ENCODE measurements at regions not wholly inside any gene's neighbourhood (a gene's known extent, or its start where the extent isn't known, plus 50 kb on each side); places are given as distances from the start of the nearest gene placed in this dataset.
"Not testable (repeated sequence)": the region's sequence is repeated elsewhere in the genome, so short reads cannot be mapped to it uniquely, and the experiment has no call there.

DNA sequence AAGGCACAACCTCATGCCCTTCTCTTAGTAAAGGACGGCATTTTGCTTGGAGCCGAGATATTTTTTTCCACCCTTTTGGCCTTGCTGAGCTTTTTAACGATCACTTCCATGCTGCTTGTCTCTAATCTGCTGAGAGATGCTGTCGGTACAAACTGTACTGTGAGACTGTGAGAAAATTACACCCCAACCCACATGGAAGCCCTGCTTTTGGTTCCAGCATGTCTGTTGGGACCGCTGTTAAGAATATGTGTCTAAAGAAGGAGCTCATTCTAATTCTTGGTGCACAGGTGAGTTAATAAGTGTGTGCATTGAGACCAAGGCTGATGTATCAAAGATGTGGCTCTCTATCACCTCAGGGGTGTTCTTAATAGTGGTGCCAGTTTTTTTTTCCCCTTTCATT lies 304.5 kb upstream of the MAP3K7 start:
- FAIRE-seq, result no peak

DNA sequence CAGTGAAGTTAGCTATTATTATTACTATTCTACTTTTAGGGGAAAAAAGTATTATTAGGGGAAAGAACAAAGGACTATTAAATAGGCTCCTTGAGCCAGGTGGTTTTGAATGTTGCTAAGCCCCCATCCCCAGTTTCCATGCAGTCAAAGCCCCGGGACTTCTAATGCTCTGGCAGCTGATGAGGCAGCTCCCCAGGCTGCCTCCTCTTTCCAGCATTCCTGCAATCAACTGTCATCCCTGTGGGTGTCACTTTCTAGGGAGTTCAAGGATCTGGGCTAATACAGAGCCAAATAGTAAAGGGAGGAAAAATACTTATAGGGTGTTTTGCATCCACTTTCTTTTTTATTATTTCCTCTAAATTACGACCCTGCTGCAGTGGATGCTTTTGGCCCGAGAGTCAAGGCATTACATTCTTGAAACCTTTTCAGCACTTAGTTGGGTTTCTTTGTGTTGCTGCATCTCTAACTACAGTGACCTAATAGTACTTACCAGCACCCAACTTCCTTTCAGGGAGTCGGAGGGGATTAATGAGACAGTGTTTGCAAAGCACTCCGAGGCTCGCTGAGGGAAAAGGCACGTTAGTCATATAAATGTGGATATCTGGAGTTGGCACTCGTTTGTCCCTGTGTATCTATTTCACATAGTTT lies 303.9 kb upstream of the MAP3K7 start:
- no peak for FAIRE-seq

DNA sequence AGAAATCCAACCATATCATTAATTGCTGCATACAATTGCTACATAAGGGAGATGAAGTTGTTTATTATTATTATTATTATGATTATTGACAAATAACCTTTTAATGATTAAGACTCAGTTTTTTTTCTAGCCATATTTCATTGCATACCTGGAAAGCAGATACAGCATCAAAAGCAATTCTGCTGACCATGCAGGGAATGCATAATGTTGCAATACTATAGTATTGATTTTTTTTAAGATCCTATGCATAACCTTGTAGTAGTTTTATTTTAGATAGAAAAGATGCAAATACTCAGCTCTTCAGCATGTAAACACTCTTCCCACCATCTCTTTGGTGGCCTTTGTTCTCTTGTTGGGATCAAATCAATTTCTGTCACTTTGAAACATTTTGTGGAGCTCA lies 300.9 kb upstream of the MAP3K7 start:
- no peak for FAIRE-seq

DNA sequence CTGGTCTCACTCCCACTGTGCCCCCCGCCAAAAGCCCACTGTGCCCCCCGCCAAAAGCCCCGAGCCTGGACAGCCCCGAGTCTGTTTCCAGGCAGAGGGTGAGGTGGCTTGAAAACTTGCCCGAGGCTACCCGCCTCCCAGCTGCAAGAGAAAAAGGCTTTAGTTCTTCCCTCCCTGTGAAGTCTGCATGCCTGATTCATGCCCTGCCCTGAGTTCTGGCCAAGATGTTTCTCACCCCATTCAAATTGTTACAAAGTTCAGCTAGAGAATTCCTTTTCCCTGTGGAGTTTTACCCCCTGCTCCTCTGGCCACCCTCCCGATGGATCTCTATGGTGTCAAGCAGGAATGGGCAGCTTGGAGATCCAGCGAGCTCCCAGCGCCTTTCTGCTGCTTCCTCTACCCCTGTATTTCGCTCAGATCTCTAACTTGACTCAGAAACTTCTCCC lies 298.8 kb upstream of the MAP3K7 start:
- no peak for FAIRE-seq

DNA sequence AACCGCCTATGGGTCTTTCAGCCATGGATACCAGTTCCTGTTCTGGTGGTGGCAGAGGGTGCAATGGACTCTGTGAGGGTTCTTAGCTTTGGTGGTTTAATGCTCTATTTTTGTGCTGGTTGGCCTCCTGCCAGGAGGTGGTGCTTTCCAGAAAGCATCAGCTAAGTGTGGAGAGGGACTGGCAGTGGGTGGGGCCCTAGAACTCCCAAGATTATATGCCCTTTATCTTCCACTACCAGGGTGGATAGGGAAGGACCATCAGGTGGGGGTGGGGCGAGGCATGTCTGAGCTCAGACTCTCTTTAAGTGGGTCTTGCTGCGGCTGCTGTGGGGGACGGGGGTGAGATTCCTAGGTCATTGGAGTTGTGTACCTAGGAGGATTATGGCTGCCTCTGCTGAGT lies 298.3 kb upstream of the MAP3K7 start:
- FAIRE-seq, result not testable (repeated sequence)

DNA sequence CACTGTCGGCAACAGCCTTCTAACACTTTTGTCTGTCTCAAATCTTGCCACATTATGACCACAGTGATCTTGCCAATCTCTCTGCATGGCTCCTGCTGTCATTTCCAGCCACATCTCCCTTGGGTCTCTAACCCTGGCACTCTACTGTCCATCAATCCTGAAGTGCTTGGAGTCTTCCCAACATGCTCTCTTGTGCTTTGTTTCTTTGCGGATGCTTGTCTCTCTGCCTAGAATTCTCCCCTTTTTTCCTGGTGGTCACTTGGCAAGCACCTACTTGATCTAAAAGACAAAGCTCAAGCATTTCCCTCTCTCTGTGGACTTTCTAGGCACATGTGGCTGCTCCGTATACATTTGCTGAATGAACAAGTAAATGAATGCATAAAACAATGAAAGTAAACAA lies 290.7 kb upstream of the MAP3K7 start:
- FAIRE-seq, result no peak

DNA sequence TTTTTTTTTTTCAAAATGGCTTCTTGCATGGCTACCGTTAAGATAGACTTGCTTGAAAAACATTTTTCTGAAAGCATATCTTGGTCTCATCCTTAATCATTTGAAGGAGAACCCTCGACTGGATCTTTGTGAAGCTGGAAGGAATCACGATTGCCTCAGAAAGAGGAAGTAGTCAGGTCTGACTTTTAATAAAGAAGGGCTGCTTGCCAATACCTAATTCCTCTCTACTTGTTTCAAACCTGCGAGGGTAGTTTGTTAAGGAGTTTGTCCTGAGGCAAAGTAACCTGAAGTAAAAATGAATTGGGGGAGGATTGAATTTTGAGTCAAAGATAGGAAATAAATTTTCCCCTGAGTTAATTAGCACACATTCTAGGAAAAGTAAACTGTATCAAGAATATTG lies 288.1 kb upstream of the MAP3K7 start:
- FAIRE-seq, result no peak

DNA sequence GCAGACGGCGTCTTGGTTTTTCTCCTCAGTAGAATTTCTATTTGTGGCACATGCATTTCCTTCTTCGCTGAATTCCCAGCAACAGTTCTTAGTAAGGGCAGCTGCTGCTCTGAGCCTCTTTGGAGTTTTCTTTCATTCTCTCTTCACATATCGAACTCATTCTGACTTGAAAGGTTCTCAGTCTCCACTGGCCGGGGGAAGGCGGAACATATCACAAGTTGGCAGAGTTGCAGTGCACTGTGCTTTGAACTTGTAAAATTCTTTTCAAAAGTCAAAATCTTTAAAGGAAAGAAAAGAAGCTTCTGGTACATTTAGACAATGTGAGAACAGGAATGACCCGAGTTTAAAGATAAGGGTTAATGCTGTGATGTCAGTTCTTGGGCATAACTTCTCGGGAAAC lies 286.1 kb upstream of the MAP3K7 start:
- FAIRE-seq, result no peak

DNA sequence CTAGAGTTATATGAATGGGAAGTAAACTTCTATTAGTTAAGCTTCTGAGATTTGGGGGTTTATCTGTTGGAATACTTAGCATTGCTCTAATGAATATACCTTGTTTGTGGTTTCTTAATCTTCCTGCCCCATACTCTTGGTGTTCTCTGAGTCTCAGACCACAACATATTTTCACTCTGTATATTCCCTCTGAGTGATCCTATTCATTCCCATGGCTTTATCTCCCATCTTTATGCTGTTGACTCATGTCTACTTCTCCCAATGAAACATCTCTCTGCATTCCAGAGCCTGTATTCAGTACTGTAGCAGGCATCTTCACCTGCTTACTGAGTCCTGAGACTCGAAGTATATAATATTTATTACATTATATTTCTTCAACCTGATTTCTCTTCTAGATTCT lies 283.7 kb upstream of the MAP3K7 start:
- no peak for FAIRE-seq

DNA sequence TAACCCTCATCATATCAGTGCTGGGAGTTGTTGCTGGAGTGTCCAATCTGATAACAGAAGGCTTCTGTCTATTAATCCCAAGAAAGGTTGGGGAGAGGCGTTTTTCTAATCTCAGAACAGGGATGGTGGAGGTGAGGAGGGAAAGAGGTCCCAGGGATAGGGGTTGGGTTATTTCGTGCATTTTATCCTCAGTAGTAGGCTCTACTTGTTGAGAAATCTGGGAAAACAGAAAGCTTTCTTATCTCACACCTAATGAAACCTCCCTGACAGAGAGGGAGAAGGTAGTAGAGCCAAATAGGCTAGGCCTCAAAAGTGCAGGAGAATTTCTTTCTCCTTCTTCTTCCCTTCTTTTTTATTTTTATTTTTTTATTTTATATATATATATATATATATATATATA lies 281.8 kb upstream of the MAP3K7 start:
- FAIRE-seq, result no peak

DNA sequence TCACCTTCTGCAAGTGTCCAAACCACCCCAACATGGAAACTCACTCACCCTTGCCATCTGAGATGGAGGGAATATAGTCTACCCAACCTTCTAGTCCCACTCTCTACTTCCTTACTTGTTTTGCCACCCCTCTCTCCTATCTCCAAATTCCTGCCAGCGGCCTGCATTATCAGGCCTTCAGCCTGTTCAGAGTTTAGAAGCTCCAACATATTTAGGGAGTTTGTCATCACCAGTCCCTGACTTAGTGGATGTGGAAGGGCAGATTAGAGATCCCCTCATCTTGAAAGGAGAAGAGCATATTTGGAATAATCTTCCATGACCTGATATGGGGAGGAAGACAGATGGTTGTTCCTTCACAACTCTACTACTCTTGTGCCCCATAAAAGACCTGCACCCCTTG lies 281.4 kb upstream of the MAP3K7 start:
- no peak for FAIRE-seq

DNA sequence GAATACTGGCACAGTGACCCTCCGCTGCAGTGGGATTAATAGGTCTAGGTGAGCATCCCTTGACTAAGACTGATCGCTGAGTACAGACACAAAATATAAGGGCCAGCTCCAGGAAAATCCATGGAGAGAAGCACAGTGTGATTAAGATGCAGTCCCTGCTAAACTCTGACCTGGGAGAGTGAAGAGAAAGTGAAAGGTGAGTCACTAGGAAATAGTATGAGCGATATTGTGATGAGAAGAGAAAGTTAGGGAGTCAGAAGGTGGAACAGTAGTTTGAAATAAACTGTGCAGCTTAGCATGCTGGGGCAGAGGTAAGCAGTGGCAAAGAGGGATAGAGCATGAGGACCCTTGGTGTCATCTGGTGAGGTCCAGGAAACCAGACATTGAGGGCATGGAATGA lies 278.6 kb upstream of the MAP3K7 start:
- FAIRE-seq, result no peak

DNA sequence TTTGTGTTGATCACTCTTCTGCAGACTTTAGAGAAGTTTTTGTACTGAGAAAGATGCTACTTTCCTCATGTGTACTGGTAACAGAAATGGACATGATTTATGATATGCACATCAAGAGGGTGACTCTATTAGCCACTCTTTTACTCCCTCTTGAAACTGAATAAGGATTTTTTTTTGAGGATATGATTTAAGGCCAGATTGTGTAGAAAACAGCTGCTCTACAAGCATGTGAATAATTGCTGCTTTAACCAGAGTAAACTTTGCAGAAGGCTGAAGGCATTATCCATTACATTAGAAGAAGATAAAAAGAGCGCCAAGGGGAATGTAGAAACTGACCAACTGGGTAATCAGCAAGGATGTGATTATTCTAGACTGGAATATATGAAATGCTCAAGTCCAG lies 276.2 kb upstream of the MAP3K7 start:
- no peak for FAIRE-seq

DNA sequence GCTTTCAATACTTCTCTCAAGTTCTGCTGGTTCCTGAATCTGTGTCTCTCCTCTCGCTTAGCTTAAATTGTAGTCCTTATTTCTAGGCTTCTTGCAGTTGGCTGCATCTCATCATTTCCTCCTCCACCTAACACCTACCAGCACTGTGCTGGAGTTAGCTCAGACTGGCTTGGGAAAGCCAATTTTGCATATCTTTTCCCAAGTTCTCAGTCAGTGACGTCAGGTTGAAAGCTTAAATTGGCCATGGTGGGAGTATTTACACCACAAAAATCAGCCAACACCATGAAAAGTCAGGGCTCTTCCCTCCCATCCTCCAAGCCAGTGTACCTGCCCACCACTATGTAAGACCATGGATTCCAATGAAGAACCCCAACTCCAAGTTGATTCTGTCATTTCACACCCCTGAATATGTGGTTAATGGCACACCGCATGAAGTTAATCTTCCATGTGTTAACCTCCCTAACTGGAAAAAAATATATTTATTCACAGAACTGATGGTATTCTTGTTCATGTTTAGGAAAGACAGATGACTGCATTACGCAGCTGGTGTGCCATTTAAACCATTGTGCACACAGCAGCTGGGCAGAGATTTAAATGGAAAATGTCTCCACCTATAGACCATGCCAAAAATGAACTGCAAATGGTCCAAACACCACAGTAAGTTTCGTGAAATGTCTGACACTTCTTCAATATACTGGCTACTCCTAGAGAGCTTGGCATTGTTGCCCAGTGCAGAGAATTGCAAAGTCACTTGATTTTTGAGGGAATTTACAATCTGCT lies 274.1 kb upstream of the MAP3K7 start:
- FAIRE-seq, result no peak

DNA sequence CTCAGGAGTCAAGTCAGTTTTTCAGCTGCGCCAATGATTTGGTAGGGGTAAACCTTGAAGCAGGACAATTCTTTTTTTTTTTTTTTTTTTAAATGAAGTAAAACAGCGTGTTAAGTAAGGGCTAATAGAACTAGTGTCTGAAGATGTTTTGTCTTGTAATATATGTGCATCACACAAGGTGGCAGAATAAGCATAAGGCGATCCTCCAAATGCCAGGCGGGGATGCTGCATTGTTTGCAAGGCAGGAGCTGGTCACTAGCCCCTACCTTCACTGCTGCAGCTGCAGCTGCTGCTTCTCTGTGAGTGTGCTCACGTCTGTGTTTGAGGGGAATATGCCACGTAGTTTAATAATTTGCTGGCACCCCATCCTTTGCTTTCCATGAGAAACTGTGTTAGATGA lies 272.7 kb upstream of the MAP3K7 start:
- no peak for FAIRE-seq

DNA sequence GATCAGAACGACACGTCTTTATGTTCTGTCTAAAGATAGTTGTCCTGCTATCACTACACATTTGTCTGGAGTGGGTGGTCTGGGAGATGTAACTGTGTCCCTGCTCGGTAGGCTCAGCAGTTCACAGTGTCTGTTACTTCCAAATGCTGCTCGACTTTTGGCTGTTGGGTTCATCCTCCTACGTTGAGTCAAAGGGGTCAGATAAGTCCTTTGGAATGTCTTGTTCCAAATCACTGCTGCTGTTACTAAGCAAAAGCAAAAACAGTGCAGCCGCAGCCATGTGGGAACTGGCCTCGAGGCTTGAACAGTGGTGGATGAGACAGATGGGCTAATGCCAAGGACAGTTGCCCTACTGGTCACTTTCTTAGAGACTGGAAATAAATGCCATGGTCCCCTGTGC lies 272.2 kb upstream of the MAP3K7 start:
- no peak for FAIRE-seq

DNA sequence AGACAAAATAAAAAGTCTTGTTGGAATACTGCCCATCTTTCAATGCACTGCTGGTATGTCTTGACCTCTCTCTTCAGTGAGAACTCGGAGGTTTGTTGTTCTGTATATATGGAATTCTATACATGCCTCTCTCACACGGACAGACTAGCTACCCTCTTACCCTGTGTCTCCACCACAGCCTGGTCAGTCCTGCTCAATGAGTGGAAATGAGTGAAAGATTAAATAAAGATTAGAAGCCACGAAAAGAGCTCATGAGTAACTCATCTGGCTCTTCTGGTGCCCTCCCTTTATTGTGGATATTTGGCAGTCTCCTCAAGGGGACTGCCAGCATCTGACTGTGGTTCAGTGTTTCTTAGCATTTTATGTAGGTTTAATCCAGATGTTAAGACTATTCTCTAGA lies 262.8 kb upstream of the MAP3K7 start:
- no peak for FAIRE-seq

DNA sequence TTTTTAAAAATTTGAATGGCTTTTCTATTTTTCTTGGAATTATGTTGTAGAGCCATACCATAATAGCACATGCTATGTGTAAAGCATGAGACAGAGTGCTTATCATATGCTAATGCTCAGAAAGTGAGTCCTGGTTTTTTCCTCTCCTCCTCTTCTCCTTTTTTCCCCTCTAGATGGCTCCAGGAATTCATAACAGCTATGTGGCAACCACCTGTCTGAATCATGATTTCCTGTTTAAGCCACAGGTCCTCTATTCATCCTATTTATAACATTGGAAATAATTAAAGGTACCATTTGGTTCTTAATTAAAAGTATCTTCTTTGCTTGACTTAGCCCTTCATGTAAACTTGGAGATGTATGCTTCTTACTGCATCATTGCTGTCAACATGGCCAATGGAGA lies 260.0 kb upstream of the MAP3K7 start:
- no peak for FAIRE-seq

DNA sequence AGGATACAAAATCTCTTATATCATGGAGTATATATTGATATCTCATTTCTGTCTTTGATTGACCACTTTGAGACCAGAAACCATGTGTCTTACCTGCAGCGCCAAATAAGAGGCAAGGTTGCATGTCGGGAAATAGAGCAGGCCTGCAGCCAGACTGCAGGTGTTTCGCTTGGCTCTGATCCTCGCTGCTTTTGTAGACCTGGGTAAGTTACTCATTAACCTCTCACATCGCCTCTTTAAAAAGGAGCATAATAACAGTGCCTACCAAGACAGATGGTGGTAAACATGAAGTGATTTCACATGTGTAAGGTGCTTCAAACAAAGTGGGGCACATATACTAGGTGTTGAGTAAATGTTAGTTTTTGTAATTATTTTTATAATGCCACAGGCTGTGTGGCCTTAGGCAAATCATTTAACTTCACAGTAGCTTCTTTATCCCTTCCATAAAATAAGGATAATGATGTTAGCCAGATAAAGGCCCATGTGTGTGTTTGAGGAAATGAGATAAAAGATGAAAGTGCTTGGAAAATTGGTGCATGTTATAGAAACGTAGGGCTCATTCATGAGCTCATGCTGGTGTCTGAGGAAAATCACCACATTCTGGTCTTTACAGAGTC lies 248.8 kb upstream of the MAP3K7 start:
- FAIRE-seq, result no peak

DNA sequence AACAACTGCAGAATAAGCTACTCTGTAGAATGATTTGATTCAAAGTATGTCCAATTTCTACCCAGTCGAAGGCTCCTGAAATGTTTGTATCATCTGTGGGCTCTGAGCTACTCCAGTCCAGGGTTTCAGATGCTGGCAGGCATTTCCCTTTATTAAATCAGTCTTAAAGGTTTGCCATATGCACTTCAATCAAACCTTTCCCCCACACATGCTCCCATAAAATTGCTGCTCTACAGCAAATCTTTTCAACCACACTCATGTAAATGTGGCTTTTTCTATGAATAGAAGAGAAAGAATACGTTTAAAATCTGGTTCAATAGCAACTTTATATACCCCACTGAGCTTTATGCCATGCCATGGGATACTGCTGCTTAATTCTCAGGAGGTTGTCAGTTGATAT lies 242.4 kb upstream of the MAP3K7 start:
- no peak for FAIRE-seq

DNA sequence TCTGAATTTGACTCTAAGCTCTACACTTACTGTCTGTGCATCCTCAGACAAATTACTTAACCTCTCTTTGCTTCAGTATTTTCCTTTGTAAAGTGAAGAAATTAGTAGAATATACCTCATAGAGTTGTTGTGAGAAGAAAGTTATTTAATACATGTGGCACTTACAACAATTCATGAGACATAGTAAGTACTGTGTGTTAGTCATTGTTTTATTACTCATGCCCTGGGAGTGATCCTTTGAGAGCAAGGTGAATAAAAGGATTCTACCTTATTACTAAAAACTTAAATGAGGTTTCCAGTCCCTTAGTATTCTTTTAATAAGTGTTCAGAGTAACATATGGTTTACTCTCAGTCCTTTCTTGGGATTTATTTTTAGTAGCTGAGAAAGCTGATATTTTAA lies 233.6 kb upstream of the MAP3K7 start:
- FAIRE-seq, result no peak

DNA sequence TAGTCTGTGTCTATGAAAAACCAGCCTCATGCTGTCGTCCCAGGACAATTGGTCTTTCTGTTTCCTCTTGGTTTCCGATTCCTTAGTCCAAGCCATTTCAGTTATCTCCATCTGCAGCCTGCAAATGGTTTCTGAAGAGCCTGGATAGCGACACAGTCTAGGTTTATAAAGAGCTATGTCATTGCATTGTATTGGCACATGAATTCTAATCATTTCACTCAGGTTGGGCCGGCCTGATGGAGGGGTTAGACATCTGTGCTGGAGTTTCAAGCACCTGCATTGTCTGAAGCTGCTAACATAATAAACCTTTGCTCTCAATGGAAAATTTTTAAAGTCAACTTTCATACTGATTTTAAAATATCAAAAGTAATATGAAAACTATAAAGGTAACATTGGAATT lies 232.6 kb upstream of the MAP3K7 start:
- no peak for FAIRE-seq

DNA sequence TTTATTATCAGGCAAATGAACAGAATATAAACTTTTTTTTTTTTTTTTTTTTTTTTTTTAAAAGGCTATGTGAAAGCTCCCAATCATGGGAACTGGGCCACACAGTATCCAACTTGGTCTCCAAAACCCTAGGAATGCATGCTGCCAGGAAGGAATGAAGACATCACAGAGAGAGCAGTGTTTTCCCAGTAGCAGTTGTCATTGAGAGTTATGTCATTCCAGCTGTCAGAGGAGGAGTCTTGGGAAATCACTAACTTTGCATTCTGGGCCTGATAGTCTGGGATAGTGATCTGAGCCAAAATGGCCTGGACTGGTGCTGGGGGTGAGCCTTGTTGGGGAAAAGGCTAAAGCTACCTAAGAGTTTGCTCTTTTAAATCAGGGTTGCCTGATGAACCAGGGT lies 231.3 kb upstream of the MAP3K7 start:
- FAIRE-seq, result no peak

DNA sequence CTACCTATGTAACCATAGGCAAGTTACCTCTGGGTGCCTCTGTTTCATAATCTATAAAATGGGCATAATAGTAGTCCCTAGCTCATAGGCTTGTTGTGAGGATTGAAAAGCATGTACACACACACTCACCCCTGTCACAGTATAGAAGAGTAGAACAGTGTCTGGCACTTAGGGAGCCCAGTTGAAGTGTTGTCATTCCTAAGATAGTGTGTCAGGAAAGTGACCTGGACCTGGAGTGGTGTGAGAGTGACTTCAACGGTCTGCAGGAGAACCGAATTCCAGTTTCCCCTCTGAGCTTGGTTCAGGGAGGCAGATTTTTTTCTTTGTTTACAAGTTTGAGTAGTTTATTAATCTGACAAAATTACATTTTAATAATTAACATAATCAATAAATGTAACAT lies 229.9 kb upstream of the MAP3K7 start:
- no peak for FAIRE-seq

Data from colon (tissue), 2 donors.